Adrenal gland (tissue), 9 donors: ENCODE measurements at regions not wholly inside any gene's neighbourhood (a gene's known extent, or its start where the extent isn't known, plus 50 kb on each side); places are given as distances from the start of the nearest gene placed in this dataset.

ENCODE experiments used
- DNase-seq, 7 donors: peaks; one replicate each; pipeline ENCODE4 v3.0.0-alpha.2; 2019 to 2020
- H3K27ac ChIP-seq, 5 donors: fragments of 200-600 bp; sonication (generic) in 4 of 5; 1 replicate in 3 of 5; 2 replicates in 2 of 5; pipeline versions ENCODE4 v1.5.1 to v1.8.0; 2016 to 2020; ENCODE audit warnings: mild to moderate bottlenecking in 1 of 5
- H3K27me3 ChIP-seq: fragments of 200-600 bp; 2 replicates; pipeline ENCODE4 v1.8.0; 2021
- H3K36me3 ChIP-seq, 2 donors: fragments of 200-600 bp; replicated peaks in 1 of 2; 1 replicate in 1 of 2; 2 replicates in 1 of 2; pipeline versions ENCODE4 v1.5.1 to v1.8.0; 2018 to 2022
- H3K4me1 ChIP-seq, 2 donors: fragments of 200-600 bp; replicated peaks in 1 of 2; 1 replicate in 1 of 2; 2 replicates in 1 of 2; pipeline versions ENCODE4 v1.5.1 to v1.8.0; 2018 to 2021
- H3K4me3 ChIP-seq, 4 donors: fragments of 200-600 bp; sonication (generic) in 3 of 4; one replicate each; pipeline ENCODE4 v1.5.1; 2016 to 2018
- H3K9me3 ChIP-seq, 3 donors: fragments of 200-600 bp; sonication (generic) in 1 of 3; replicated peaks in 1 of 3; 1 replicate in 2 of 3; 2 replicates in 1 of 3; pipeline versions ENCODE4 v1.5.1 to v1.8.0; 2016 to 2021
- POLR2A ChIP-seq, 2 donors: fragments of 450-650 bp; IDR thresholded peaks; one replicate each; pipeline ENCODE4 v1.6.1; 2017; ENCODE audit warnings: antibody characterized with exemption in 2 of 2, mild to moderate bottlenecking in 2 of 2, moderate library complexity in 1 of 2
- WGBS, 4 donors: extraction: QIAGEN DNeasy Blood & Tissue Kit in 2 of 4; methylation state at CpG; one replicate each; pipeline versions ENCODE4 v1.1.5 to v1.1.7; 2013 to 2017; 5-methylcytosine and 5-hydroxymethylcytosine counted together
- intact Hi-C, 2 donors: fragments of 100-400 bp; cut with DNase I; formaldehyde crosslinking; loops; one replicate each; pipeline versions ENCODE4 v1.14.1 to v1.15.0; 2022 to 2023
- TF ChIP-seq, protein P1 (sequence below), 6 experiments: fragments of 450-650 bp in 4 of 6; fragments of 200-600 bp in 2 of 6; sonication (generic) in 1 of 6; IDR thresholded peaks; 1 replicate in 5 of 6; 2 replicates in 1 of 6; pipeline versions ENCODE4 v1.5.1 to v1.8.0; 2016 to 2021; ENCODE audit warnings: antibody characterized with exemption in 6 of 6, mild to moderate bottlenecking in 2 of 6, moderate library complexity in 1 of 6
- donor health status: healthy with polysubstance abuse.
- donor health status: Bipolar disorder and iron deficiency.
- donor health status: DM: yes; HTN: yes; CAD: no.
- donor health status: DM: no; HTN: no; CAD: no.
- donor health status: DM: no; HTN: no; CAD: no.

DNA sequence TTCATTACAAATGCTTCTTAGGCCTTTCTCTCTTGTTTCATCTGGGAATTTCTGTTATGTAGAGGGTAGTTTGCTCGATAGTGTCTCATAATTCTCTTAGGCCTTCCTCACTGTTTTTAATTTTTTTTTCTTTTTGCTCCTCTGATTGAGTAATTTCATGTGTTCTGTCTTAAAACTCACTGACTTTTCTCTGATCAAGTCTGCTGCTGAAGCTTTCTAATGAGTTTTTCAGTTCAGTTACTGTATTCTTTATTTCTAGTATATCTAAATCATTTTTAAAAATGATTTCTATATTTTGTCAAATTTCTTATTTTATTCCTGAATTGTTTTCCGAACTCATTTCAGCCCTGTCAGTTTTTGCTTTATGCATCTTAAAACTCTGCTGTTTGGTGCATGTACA is 228.0 kb downstream of the MID1IP1 start:
- H3K27me3 ChIP-seq = no peaks in the 10 kb centered on the region

DNA sequence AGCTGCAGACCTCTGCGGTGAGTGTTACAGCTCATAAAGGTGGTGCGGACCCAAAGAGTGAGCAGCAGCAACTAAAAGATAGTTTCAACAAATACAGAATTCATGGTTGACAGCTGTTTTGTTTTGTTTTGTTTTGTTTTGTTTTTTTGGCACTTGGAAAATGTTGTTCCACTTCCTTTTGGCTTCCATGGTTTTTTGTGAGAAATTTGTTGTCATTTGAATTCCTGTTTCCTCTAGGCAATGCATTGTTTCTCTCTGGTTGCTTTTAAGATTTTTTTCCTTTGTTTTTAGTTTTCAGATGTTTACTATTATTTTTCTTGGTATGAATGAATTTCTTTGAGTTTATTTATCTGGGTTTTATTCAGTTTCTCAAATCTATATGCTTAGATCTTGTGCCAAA is 229.4 kb downstream of the MID1IP1 start:
- Histone ChIP-seq H3K4me3 (no peak overlapping the region), H3K4me1 (no peaks in the 10 kb centered on the region), H3K36me3 (no peaks in the 10 kb centered on the region), H3K27ac (no peak overlapping the region), H3K27me3 (no peaks in the 10 kb centered on the region), H3K9me3 (peaks cover 0 to 11% (median 0%) of the 10 kb centered on the region in 3 donors)
- 98 to 100% (median 100%) methylated on average over 2 of the region's 2 CpGs for WGBS, 4 donors
- no peak for DNase-seq
- intact Hi-C loops = no loop called here
- TF ChIP-seq, protein P1, sequence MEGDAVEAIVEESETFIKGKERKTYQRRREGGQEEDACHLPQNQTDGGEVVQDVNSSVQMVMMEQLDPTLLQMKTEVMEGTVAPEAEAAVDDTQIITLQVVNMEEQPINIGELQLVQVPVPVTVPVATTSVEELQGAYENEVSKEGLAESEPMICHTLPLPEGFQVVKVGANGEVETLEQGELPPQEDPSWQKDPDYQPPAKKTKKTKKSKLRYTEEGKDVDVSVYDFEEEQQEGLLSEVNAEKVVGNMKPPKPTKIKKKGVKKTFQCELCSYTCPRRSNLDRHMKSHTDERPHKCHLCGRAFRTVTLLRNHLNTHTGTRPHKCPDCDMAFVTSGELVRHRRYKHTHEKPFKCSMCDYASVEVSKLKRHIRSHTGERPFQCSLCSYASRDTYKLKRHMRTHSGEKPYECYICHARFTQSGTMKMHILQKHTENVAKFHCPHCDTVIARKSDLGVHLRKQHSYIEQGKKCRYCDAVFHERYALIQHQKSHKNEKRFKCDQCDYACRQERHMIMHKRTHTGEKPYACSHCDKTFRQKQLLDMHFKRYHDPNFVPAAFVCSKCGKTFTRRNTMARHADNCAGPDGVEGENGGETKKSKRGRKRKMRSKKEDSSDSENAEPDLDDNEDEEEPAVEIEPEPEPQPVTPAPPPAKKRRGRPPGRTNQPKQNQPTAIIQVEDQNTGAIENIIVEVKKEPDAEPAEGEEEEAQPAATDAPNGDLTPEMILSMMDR (IDR thresholded peaks at IDR 0.05) = no peak
- TF ChIP-seq POLR2A (IDR thresholded peaks at IDR 0.05) = no peak

More for the DNA sequence above, 228.0 kb downstream of the MID1IP1 start:
- Histone ChIP-seq H3K27ac (no peak overlapping the region), H3K9me3 (peaks cover 0 to 11% (median 0%) of the 10 kb centered on the region in 3 donors), H3K4me1 (no peaks in the 10 kb centered on the region), H3K36me3 (no peaks in the 10 kb centered on the region), H3K4me3 (no peak overlapping the region)
- DNase-seq = no peak
- 70 to 83% (median 80%) methylated on average over 2 of the region's 2 CpGs for WGBS, 4 donors
- intact Hi-C loops = no loop called here
- TF ChIP-seq POLR2A (IDR thresholded peaks at IDR 0.05) = no peak
- TF ChIP-seq, protein P1 (IDR thresholded peaks at IDR 0.05) = no peak

DNA sequence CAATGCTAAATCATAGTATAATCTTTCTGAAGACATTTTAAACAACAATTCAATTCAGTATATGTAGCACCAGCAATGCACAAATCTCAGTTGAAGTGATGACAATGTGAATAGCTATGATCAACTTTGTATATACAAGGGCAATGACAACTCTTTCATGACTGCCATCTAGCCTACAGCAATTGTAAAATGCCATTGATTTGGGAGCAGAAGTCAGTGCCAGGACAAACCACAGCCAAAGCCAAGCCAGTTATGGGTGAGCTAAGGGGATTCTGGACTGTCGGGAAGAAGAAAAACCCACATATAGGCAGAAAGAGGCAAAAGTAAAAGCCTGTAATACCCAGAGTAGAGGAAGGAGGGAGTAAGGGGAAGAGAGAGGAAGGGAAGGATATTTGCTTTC is 238.6 kb downstream of the MID1IP1 start:
- DNase-seq = no peak
- no peak overlapping the region for H3K4me3 ChIP-seq
- WGBS, 4 donors = 70 to 89% (median 88%) methylated on average over 1 of the region's 1 CpG
- no peaks in the 10 kb centered on the region for H3K4me1 ChIP-seq
- TF ChIP-seq, protein P1 (IDR thresholded peaks at IDR 0.05) = no peak
- TF ChIP-seq POLR2A (IDR thresholded peaks at IDR 0.05) = no peak
- intact Hi-C loops = no loop called here
- H3K9me3 ChIP-seq = no peaks in the 10 kb centered on the region
- H3K27ac ChIP-seq = no peak overlapping the region
- H3K27me3 ChIP-seq = peaks cover 29% of the 10 kb centered on the region
- H3K36me3 ChIP-seq = no peaks in the 10 kb centered on the region

DNA sequence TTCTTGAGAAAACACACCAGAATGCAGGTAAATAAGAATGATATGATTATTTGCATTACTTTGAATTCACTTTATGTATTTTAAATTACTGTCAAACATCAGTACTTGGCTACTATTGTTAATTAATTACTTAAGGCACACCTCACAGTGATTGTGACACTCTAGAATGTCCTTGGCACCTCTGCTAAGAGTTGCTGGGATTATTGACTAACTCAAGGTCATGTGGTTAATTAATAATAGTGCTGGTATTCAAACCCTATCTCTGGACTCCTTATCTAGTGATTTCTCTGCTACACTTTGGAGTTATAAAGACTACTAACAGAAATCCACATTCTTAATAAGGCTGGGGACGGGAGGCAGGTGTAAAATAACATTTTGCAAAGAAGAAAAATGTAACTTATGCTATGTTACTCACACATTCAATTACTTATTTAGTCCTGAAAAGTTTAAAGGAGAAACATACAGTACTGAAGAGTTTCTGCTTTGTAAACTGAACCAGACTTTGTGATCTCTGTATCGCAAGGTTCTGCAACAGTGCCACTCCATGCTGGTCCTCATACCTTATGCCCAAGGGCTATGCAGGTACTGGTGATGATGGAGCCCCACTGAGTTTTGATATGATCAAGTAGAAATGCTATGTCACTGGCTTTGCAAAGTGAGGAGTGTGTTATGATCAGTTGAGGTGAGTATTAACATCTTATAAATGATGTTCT is 242.7 kb downstream of the MID1IP1 start:
- H3K27me3 ChIP-seq = peaks cover 11% of the 10 kb centered on the region
- 59 to 90% (median 67%) methylated on average over 2 of the region's 2 CpGs for WGBS, 4 donors
- TF ChIP-seq, protein P1 (IDR thresholded peaks at IDR 0.05) = no peak
- TF ChIP-seq POLR2A (IDR thresholded peaks at IDR 0.05) = no peak
- intact Hi-C loops = no loop called here
- no peaks in the 10 kb centered on the region for H3K4me1 ChIP-seq
- DNase-seq = no peak
- no peak overlapping the region for H3K27ac ChIP-seq
- no peak overlapping the region for H3K4me3 ChIP-seq
- H3K9me3 ChIP-seq = no peaks in the 10 kb centered on the region
- H3K36me3 ChIP-seq = no peaks in the 10 kb centered on the region
